OCI-LY7 (cell line): ENCODE measurements at regions not wholly inside any gene's neighbourhood (a gene's known extent, or its start where the extent isn't known, plus 50 kb on each side); places are given as distances from the start of the nearest gene placed in this dataset.

Experiments used
- BruUV-seq: library from RNA; stranded (reverse); fragments of 400-500 nt; replicated peaks from 2 replicates; lab custom pipeline; 2021; lab: Mats Ljungman, UMichigan
- CTCF ChIA-PET: fragments of 300-600 bp; sonication (Branson Sonifier 250); formaldehyde crosslinking; loops from one replicate; lab custom pipeline; 2022; ENCODE audit warnings: antibody characterized with exemption; ENCODE audit not compliant: unreplicated experiment; lab: Charles Lee
- POLR2A ChIA-PET: fragments of 300-600 bp; sonication (Branson Sonifier 250); formaldehyde crosslinking; loops from one replicate; lab custom pipeline; 2022; ENCODE audit warnings: antibody characterized with exemption; lab: Charles Lee
- DNase-seq: peaks from one replicate; pipeline ENCODE4 v3.0.0-alpha.2; 2015; ENCODE audit warnings: low spot score
- H2AFZ ChIP-seq: fragments of 200-600 bp; sonication (generic), shearing (Covaris generic); 2 replicates; pipeline ENCODE4 v1.6.1; 2014; ENCODE audit warnings: mild to moderate bottlenecking, antibody characterized with exemption, low read length, moderate library complexity
- H3K27ac ChIP-seq: fragments of 200-600 bp; sonication (generic); 2 replicates; pipeline ENCODE4 v1.5.1; 2014; ENCODE audit warnings: mixed run types, low read depth, mild to moderate bottlenecking, moderate library complexity, low read length, inconsistent platforms; ENCODE audit not compliant: poor library complexity, severe bottlenecking
- H3K36me3 ChIP-seq: fragments of 200-600 bp; sonication (generic); 2 replicates; pipeline ENCODE4 v1.6.1; 2014; ENCODE audit warnings: mild to moderate bottlenecking, antibody characterized with exemption, low read length, moderate library complexity, mixed read lengths; ENCODE audit not compliant: insufficient read depth
- H3K4me1 ChIP-seq: fragments of 200-600 bp; sonication (generic); 2 replicates; pipeline ENCODE4 v1.5.1; 2014; ENCODE audit warnings: mild to moderate bottlenecking, low read length; ENCODE audit not compliant: insufficient read depth, poor library complexity, severe bottlenecking
- H3K4me2 ChIP-seq: fragments of 200-600 bp; sonication (generic); 2 replicates; pipeline ENCODE4 v1.6.1; 2014; ENCODE audit warnings: mild to moderate bottlenecking, low read length
- H3K4me3 ChIP-seq: fragments of 200-600 bp; sonication (generic); 2 replicates; pipeline ENCODE4 v1.5.1; 2014; ENCODE audit warnings: mild to moderate bottlenecking, low read depth, low read length; ENCODE audit not compliant: poor library complexity, severe bottlenecking
- H3K79me2 ChIP-seq: fragments of 200-600 bp; sonication (generic); 2 replicates; pipeline ENCODE4 v1.6.1; 2016; ENCODE audit warnings: low read depth, mild to moderate bottlenecking, low read length, moderate library complexity, mixed read lengths; ENCODE audit not compliant: insufficient read depth
- H3K9me2 ChIP-seq: fragments of 200-600 bp; sonication (generic); 2 replicates; pipeline ENCODE4 v1.6.1; 2016; ENCODE audit warnings: mild to moderate bottlenecking, low read length, mixed read lengths; ENCODE audit not compliant: insufficient read depth
- H3K9me3 ChIP-seq: fragments of 200-600 bp; sonication (generic); 2 replicates; pipeline ENCODE4 v1.6.1; 2014; ENCODE audit warnings: mild to moderate bottlenecking, mixed run types, low read length, mixed read lengths
- H4K20me1 ChIP-seq: fragments of 200-600 bp; sonication (generic); 2 replicates; pipeline ENCODE4 v1.6.1; 2014; ENCODE audit warnings: mild to moderate bottlenecking, antibody characterized with exemption, low read length, moderate library complexity, mixed read lengths; ENCODE audit not compliant: insufficient read depth
- EZH2phosphoT487 ChIP-seq: fragments of 200-600 bp; sonication (generic); IDR thresholded peaks from 2 replicates; pipeline ENCODE4 v1.6.1; 2018; ENCODE audit warnings: low read depth, borderline replicate concordance, mild to moderate bottlenecking, mixed run types, antibody characterized with exemption, low read length, moderate library complexity, mixed read lengths
- intact Hi-C: fragments of 100-400 bp; cut with micrococcal nuclease; formaldehyde crosslinking; loops from one replicate; pipeline ENCODE4 v1.10.0; 2022; ENCODE audit not compliant: unreplicated experiment
- TF ChIP-seq, protein P1 (sequence below): fragments of 200-600 bp; sonication (generic); conservative IDR thresholded peaks from 2 replicates; pipeline ENCODE4 v1.5.1; 2014; ENCODE audit warnings: mild to moderate bottlenecking, antibody characterized with exemption, low read length, moderate library complexity, mixed read lengths

GRCh38 chr11:111091321-111091938, 154.1 kb upstream of the POU2AF2 start:
- Histone ChIP-seq H2AFZ (no peak overlapping the region), H3K4me1 (peaks cover 7% of the 10 kb centered on the region), H4K20me1 (no peaks in the 10 kb centered on the region), H3K79me2 (no peaks in the 10 kb centered on the region), H3K9me2 (no peaks in the 10 kb centered on the region), H3K9me3 (no peaks in the 10 kb centered on the region), H3K4me3 (no peak overlapping the region), H3K27ac (no peak overlapping the region), H3K36me3 (no peaks in the 10 kb centered on the region), H3K4me2 (no peak overlapping the region)
- no peak for TF ChIP-seq EZH2phosphoT487
- TF ChIP-seq, protein P1, sequence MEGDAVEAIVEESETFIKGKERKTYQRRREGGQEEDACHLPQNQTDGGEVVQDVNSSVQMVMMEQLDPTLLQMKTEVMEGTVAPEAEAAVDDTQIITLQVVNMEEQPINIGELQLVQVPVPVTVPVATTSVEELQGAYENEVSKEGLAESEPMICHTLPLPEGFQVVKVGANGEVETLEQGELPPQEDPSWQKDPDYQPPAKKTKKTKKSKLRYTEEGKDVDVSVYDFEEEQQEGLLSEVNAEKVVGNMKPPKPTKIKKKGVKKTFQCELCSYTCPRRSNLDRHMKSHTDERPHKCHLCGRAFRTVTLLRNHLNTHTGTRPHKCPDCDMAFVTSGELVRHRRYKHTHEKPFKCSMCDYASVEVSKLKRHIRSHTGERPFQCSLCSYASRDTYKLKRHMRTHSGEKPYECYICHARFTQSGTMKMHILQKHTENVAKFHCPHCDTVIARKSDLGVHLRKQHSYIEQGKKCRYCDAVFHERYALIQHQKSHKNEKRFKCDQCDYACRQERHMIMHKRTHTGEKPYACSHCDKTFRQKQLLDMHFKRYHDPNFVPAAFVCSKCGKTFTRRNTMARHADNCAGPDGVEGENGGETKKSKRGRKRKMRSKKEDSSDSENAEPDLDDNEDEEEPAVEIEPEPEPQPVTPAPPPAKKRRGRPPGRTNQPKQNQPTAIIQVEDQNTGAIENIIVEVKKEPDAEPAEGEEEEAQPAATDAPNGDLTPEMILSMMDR, result no peak
- POLR2A ChIA-PET, result interaction anchor here (1.0 to 1.3 kb wide), 4 partner anchors 8 to 30 kb away, joined by 3 read pairs; no protein-coding TSS in a partner anchor
- CTCF ChIA-PET, result no interaction called here
- no peak for DNase-seq
- BruUV-seq, result no TSS peak
- intact Hi-C loops, result no loop called here

DNA sequence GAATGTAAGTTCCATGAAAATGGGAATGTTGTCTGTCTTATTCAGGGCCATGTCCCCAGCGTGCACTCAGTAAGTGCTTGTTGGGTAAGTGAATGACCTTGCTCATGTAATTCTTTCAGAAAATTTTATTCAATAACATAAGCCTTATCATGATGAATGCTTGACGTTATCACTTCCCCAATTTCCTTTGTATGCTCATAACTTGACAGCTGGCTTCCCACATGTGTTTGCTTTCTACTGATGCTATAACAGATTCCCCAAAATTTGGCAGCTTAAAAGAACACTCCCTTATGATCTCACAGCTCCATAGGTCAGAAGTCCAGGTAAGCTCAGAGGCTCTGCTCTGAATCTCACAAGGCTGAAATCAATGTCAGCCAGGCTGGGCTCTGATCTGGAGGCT, 155.8 kb upstream of the POU2AF2 start:
- intact Hi-C loops, result no loop called here
- H3K79me2 ChIP-seq, result no peaks in the 10 kb centered on the region
- no peak for DNase-seq
- H3K4me2 ChIP-seq, result no peak overlapping the region
- TF ChIP-seq, protein P1, result no peak
- TF ChIP-seq EZH2phosphoT487, result no peak
- H2AFZ ChIP-seq, result no peak overlapping the region; the same call in 1 of the 2 replicates
- ChIA-PET POLR2A (interaction anchor here (0.6 to 1.2 kb wide), 3 partner anchors 17 to 48 kb away, joined by 3 to 4 read pairs (median 3); no protein-coding TSS in a partner anchor), CTCF (no interaction called here)
- no peaks in the 10 kb centered on the region for H3K9me2 ChIP-seq
- no peaks in the 10 kb centered on the region for H3K9me3 ChIP-seq
- no peak overlapping the region for H3K27ac ChIP-seq
- no peaks in the 10 kb centered on the region for H4K20me1 ChIP-seq
- no TSS peak for BruUV-seq
- no peaks in the 10 kb centered on the region for H3K36me3 ChIP-seq
- H3K4me1 ChIP-seq, result peaks cover 7% of the 10 kb centered on the region
- no peak overlapping the region for H3K4me3 ChIP-seq

DNA sequence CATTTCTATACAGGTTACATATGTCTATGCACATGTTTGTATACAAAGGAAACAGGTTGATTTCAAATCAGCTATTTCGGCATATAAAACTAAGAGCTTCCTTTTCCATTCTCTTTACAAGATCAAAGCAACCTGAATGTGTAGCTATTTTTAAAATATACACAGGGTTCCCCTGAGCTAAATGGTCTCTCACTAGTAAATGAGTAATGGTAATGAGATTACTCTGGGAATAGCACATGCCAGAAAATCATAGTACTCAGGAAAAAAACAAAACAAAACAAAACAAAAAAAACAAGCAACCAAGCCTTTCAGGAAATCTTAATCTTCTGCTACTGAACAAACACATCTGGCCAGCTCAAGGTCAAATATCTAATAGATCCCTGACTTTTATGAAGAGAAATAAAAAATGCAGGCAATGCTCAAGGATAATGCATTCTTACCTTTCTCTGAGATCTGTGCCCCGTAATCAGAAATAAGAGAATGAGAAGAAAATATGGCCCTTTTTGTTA, 156.6 kb upstream of the POU2AF2 start:
- no peak overlapping the region for H3K27ac ChIP-seq
- no TSS peak for BruUV-seq
- H2AFZ ChIP-seq, result peak overlapping the region; percentile 2; the same call in 1 of the 2 replicates
- ChIA-PET POLR2A (interaction anchor here (0.6 to 2.7 kb wide), 12 partner anchors 10 to 477 kb away, joined by 3 to 12 read pairs (median 3); no protein-coding TSS in a partner anchor), CTCF (no interaction called here)
- peaks cover 7% of the 10 kb centered on the region for H3K4me1 ChIP-seq
- H3K79me2 ChIP-seq, result no peaks in the 10 kb centered on the region
- no peaks in the 10 kb centered on the region for H3K9me2 ChIP-seq
- H3K4me3 ChIP-seq, result no peak overlapping the region
- no peaks in the 10 kb centered on the region for H3K9me3 ChIP-seq
- peak overlapping the region; percentile 5; the same call in 1 of the 2 replicates for H3K4me2 ChIP-seq
- TF ChIP-seq, protein P1, result no peak
- TF ChIP-seq EZH2phosphoT487, result no peak
- no peaks in the 10 kb centered on the region for H3K36me3 ChIP-seq
- intact Hi-C loops, result no loop called here
- no peaks in the 10 kb centered on the region for H4K20me1 ChIP-seq
- no peak for DNase-seq
